Esophagus muscularis mucosa (tissue), 4 donors: ENCODE measurements at regions not wholly inside any gene's neighbourhood (a gene's known extent, or its start where the extent isn't known, plus 50 kb on each side); places are given as distances from the start of the nearest gene placed in this dataset.

Experiments
- DNase-seq: peaks from one replicate; pipeline ENCODE4 v3.0.0-alpha.2; 2017; ENCODE audit errors: extremely low spot score
- H3K27ac ChIP-seq, 4 donors: fragments of 200-600 bp; sonication (generic); replicated peaks in 1 of 4; 1 replicate in 3 of 4; 2 replicates in 1 of 4; pipeline ENCODE4 v1.5.1; 2016 to 2019; ENCODE audit warnings: mild to moderate bottlenecking in 1 of 4
- H3K27me3 ChIP-seq, 4 donors: fragments of 200-600 bp; sonication (generic); one replicate each; pipeline versions ENCODE4 v1.5.1 to v1.6.0; 2016 to 2019
- H3K36me3 ChIP-seq, 4 donors: fragments of 200-600 bp; sonication (generic); one replicate each; pipeline ENCODE4 v1.5.1; 2016 to 2019
- H3K4me1 ChIP-seq, 4 donors: fragments of 200-600 bp; sonication (generic); one replicate each; pipeline ENCODE4 v1.5.1; 2016 to 2019
- H3K4me3 ChIP-seq, 4 donors: fragments of 200-600 bp; sonication (generic); 1 replicate in 2 of 4; 2 replicates in 2 of 4; pipeline ENCODE4 v1.5.1; 2016 to 2019; ENCODE audit warnings: mild to moderate bottlenecking in 4 of 4, moderate library complexity in 1 of 4
- H3K9me3 ChIP-seq, 4 donors: fragments of 200-600 bp; sonication (generic); 1 replicate in 3 of 4; 2 replicates in 1 of 4; pipeline ENCODE4 v1.5.1; 2016 to 2019
- EP300 ChIP-seq: sonication (generic); formaldehyde crosslinking; IDR thresholded peaks from one replicate; pipeline ENCODE4 v1.6.1; 2017; ENCODE audit warnings: antibody characterized with exemption
- POLR2A ChIP-seq: fragments of 450-650 bp; IDR thresholded peaks from one replicate; pipeline ENCODE4 v1.6.1; 2017; ENCODE audit warnings: antibody characterized with exemption, moderate library complexity, mild to moderate bottlenecking, low read depth
- POLR2AphosphoS5 ChIP-seq, 2 donors: sonication (generic); formaldehyde crosslinking; IDR thresholded peaks; one replicate each; pipeline ENCODE4 v1.6.1; 2017; ENCODE audit warnings: antibody characterized with exemption in 2 of 2
- WGBS: methylation state at CpG from one replicate; pipeline ENCODE4 v1.1.5; 2018; 5-methylcytosine and 5-hydroxymethylcytosine counted together
- intact Hi-C: fragments of 100-400 bp; cut with DNase I; formaldehyde crosslinking; loops from one replicate; pipeline ENCODE4 v1.15.1; 2023
- TF ChIP-seq, protein P1 (sequence below), 3 experiments: fragments of 200-600 bp in 2 of 3; fragments of 450-650 bp in 1 of 3; sonication (generic) in 2 of 3; IDR thresholded peaks; one replicate each; pipeline ENCODE4 v1.5.1; 2017 to 2019; ENCODE audit warnings: antibody characterized with exemption in 3 of 3, mild to moderate bottlenecking in 2 of 3, moderate library complexity in 1 of 3

DNA sequence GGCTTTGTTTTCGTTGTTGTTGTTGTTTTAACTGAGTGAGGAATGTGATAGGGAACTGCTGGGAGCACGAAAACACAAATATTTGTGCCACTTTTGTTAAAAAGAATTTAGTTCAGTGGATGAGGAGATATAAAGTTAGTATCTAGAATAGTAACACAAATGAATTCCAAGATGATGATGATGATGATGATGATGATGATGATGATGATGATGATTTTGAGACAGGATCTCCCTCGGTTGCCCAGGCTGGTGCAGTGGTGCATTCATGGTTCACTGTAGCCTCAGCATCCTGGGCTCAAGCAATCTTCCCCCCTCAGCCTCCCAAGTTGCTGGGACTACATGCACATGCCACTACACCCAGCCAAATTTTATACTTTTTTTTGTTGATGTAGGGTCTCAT lies 223.7 kb downstream of the DSEL start:
- Histone ChIP-seq H3K4me1 (no peaks in the 10 kb centered on the region), H3K27me3 (no peaks in the 10 kb centered on the region), H3K4me3 (no peak overlapping the region), H3K36me3 (no peaks in the 10 kb centered on the region), H3K9me3 (no peaks in the 10 kb centered on the region), H3K27ac (no peak overlapping the region)
- 81% methylated on average over 3 of the region's 3 CpGs for WGBS
- intact Hi-C loops: no loop called here
- TF ChIP-seq POLR2AphosphoS5 (IDR thresholded peaks at IDR 0.05) (no peak), POLR2A (no peak), EP300 (no peak)
- TF ChIP-seq, protein P1, sequence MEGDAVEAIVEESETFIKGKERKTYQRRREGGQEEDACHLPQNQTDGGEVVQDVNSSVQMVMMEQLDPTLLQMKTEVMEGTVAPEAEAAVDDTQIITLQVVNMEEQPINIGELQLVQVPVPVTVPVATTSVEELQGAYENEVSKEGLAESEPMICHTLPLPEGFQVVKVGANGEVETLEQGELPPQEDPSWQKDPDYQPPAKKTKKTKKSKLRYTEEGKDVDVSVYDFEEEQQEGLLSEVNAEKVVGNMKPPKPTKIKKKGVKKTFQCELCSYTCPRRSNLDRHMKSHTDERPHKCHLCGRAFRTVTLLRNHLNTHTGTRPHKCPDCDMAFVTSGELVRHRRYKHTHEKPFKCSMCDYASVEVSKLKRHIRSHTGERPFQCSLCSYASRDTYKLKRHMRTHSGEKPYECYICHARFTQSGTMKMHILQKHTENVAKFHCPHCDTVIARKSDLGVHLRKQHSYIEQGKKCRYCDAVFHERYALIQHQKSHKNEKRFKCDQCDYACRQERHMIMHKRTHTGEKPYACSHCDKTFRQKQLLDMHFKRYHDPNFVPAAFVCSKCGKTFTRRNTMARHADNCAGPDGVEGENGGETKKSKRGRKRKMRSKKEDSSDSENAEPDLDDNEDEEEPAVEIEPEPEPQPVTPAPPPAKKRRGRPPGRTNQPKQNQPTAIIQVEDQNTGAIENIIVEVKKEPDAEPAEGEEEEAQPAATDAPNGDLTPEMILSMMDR (IDR thresholded peaks at IDR 0.05): no peak
- no peak for DNase-seq

DNA sequence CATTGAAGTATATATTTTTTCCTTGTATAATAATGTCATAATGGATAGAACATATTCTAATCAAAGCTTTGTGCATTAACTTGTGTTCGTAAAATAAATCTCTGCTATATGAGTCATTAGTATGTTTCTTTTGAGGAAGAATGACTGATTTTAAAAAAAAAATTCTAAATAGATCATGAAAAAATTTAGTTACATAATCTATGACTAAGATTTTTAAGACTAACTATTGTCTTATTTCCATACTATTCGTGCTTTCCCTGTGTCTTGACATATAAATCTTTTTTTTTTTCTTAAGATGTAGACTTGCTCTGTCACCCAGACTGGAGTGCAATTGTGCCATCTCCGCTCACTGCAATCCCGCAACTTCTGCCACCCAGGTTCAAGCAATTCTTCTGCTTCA lies 226.1 kb downstream of the DSEL start:
- no peaks in the 10 kb centered on the region for H3K36me3 ChIP-seq
- H3K27me3 ChIP-seq: no peaks in the 10 kb centered on the region
- no peaks in the 10 kb centered on the region for H3K4me1 ChIP-seq
- H3K4me3 ChIP-seq: no peak overlapping the region
- intact Hi-C loops: no loop called here
- 69% methylated on average over 4 of the region's 4 CpGs for WGBS
- no peaks in the 10 kb centered on the region for H3K9me3 ChIP-seq
- H3K27ac ChIP-seq: no peak overlapping the region
- TF ChIP-seq POLR2A (no peak), EP300 (no peak), POLR2AphosphoS5 (IDR thresholded peaks at IDR 0.05) (no peak)
- TF ChIP-seq, protein P1 (IDR thresholded peaks at IDR 0.05): no peak
- no peak for DNase-seq

DNA sequence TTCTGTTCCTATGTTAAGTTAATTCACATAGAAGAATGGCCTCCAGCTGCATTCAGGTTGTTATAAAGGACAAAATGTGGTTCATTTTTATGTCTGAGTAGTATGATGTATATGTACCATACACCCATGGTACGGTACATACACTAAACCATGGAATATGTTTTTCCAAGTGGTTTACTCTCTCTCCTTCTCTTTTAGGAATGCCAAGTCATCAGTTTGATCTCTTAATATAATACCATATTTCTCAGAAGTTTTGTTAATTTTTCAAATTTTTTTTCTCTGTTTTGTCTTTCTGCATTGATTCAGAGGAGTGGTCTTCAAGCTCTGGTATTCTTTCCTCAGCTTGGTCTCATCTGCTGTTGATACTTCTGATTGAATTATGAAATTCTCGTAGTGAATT lies 230.9 kb downstream of the DSEL start:
- H3K27ac ChIP-seq: no peak overlapping the region
- 90% methylated on average over 2 of the region's 2 CpGs for WGBS
- no peak overlapping the region for H3K4me3 ChIP-seq
- no peaks in the 10 kb centered on the region for H3K36me3 ChIP-seq
- H3K9me3 ChIP-seq: no peaks in the 10 kb centered on the region
- no peaks in the 10 kb centered on the region for H3K27me3 ChIP-seq
- no peaks in the 10 kb centered on the region for H3K4me1 ChIP-seq
- DNase-seq: no peak
- intact Hi-C loops: no loop called here
- TF ChIP-seq, protein P1 (IDR thresholded peaks at IDR 0.05): no peak
- no peak for TF ChIP-seq POLR2A
- TF ChIP-seq EP300: no peak
- TF ChIP-seq POLR2AphosphoS5 (IDR thresholded peaks at IDR 0.05): no peak

DNA sequence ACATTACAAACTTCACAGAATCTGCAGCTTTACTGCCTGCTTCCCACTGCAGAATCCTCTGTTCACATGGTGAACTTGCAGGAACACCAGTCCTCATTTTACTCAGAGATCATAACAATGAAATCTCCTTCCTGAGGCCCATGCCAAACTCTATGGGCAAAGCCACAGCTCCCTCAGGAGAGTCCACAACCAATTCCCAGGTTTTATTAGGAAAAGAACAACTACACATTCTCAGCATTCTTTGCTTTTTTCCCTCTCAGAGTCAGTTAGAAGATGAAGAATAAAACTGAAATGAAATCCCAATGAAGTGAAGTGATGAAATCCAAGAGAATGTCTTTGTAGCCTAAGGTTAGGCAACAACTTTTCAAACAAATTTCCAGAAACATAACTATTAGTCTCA lies 233.7 kb downstream of the DSEL start:
- TF ChIP-seq POLR2A (no peak), POLR2AphosphoS5 (IDR thresholded peaks at IDR 0.05) (no peak), EP300 (no peak)
- TF ChIP-seq, protein P1 (IDR thresholded peaks at IDR 0.05): no peak
- no peaks in the 10 kb centered on the region for H3K9me3 ChIP-seq
- intact Hi-C loops: no loop called here

DNA sequence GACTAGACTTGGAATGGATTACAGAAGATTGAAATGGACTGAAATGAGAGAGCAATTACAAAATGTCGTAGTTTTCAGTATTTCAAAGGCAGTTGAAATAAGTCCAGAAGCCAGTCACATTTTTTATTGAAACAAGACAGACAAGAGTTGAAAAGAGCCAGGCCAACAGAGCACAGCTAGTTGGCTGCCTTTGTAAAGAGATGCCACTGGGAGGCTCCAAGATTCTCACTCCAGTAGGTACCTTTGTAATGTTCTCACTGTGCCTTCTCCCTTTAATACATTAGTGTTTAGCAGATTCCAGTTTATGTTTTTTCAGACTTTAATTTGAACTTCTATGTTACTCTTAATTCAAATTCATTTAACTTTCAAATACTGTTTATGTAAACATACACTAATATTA lies 234.8 kb downstream of the DSEL start:
- Histone ChIP-seq H3K27me3 (no peaks in the 10 kb centered on the region), H3K27ac (no peak overlapping the region), H3K9me3 (no peaks in the 10 kb centered on the region), H3K4me3 (no peak overlapping the region), H3K36me3 (no peaks in the 10 kb centered on the region), H3K4me1 (no peaks in the 10 kb centered on the region)
- no peak for DNase-seq
- intact Hi-C loops: no loop called here
- TF ChIP-seq POLR2A: no peak
- no peak for TF ChIP-seq POLR2AphosphoS5 (IDR thresholded peaks at IDR 0.05)
- no peak for TF ChIP-seq EP300
- TF ChIP-seq, protein P1 (IDR thresholded peaks at IDR 0.05): no peak
- 76% methylated on average over 1 of the region's 1 CpG for WGBS

More for the DNA sequence above, 233.7 kb downstream of the DSEL start:
- H3K4me1 ChIP-seq: no peaks in the 10 kb centered on the region
- H3K27me3 ChIP-seq: no peaks in the 10 kb centered on the region
- H3K4me3 ChIP-seq: no peak overlapping the region
- no peak for DNase-seq
- H3K27ac ChIP-seq: no peak overlapping the region
- no peaks in the 10 kb centered on the region for H3K36me3 ChIP-seq
